ENCODE measurements at regions not wholly inside any gene's neighbourhood (a gene's known extent, or its start where the extent isn't known, plus 50 kb on each side); places are given as distances from the start of the nearest gene placed in this dataset.

- no peak for DNase-seq (ENCODE audit: low read depth in 2 of 2)
These were observed 86.4 kb upstream of the C1QTNF9B start for GRCh38 chr13:23983671-23984070.

GRCh38 chr13:23984546-23984945 is 87.2 kb upstream of the C1QTNF9B start:
- no peak for DNase-seq (ENCODE audit: low read depth in 2 of 2)

- DNase-seq (ENCODE audit: low read depth in 2 of 2) = no peak
These were observed 87.8 kb upstream of the C1QTNF9B start for GRCh38 chr13:23985060-23985459.

- DNase-seq (ENCODE audit: low read depth in 2 of 2) = no peak
These were observed 88.5 kb upstream of the C1QTNF9B start for GRCh38 chr13:23985839-23986238.

GRCh38 chr13:23986619-23987018 is 89.3 kb upstream of the C1QTNF9B start:
- no peak for DNase-seq (ENCODE audit: low read depth in 2 of 2)

DNA sequence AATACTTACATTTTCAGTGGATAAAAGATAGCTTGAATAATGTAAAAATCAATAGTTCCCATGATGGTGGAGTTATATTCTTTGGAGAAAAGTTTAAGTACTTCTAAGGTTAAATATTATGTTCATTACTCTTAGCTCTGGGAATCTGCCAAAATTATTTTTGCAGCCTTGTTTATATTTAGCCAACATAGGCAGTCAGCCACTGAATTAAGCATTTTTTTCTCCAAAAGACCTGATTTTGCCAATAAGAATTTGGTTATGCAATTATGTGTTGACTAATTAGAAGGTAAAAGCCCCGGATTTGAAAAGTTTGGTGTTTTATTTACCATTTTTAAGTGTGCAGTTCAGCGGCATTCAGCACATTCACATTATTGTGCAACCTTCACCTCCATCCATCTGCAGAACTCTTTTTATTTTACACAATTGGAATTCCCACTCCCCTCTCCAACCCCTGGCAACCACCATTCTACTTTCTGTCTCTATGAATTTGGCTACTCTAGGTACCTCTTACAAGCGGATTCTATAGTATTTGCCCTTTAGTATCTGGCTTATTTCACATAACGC is 90.1 kb upstream of the C1QTNF9B start:
- DNase-seq (ENCODE audit: low read depth in 2 of 2) = no peak

DNA sequence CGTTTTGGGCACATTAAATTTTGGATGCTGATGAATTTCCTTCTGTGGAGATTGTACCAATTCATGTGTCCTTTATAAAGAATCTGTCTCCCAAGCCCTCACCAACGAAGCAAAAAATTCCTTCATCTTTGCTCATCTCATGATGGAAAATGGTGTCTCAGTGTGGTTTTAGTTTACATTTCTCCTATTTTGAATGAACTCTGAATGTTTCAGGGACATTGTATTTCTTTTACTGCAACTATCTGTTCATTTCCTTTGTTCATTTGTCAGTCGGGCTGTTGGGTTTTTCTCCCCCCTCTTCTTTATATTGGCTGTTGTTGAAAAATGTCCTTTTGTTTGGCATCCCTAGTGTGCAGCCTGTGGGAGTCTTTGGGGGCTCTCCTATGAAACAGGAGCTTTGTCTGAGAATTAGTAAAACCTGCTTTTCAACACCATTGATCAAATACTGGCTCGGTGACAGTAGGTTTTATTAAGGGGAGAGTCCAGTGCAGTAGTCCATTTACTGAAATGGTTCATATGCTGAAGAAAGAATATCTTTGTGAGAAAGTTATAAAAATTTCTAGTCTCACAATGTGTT is 91.3 kb upstream of the C1QTNF9B start:
- no peak for DNase-seq (ENCODE audit: low read depth in 2 of 2)

- DNase-seq (ENCODE audit: low read depth in 2 of 2) = no peak
These were observed 93.2 kb upstream of the C1QTNF9B start for GRCh38 chr13:23990455-23990854.

DNA sequence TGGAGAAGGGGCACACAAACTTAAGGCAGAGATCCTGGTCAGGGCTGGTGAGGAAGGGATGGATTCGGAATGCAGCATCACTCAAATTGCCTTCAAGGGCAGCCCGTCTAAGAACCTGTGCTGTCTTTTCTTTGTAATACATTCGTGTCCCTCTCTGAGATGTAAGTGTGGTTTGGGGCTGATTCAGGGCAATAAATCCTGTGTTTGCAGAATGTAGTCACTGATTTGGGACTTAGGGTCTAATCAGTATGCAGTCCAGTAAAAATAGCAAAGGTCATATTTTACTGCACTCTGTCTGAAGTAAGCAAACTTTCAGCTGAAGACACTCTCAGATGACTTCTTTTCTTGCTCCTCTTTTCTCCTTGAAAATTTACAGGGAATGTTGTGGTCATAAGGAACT is 93.8 kb upstream of the C1QTNF9B start:
- DNase-seq (ENCODE audit: low read depth in 2 of 2) = no peak

- no peak for DNase-seq (ENCODE audit: low read depth in 2 of 2)
These were observed 95.7 kb upstream of the C1QTNF9B start for GRCh38 chr13:23992781-23993679.

DNA sequence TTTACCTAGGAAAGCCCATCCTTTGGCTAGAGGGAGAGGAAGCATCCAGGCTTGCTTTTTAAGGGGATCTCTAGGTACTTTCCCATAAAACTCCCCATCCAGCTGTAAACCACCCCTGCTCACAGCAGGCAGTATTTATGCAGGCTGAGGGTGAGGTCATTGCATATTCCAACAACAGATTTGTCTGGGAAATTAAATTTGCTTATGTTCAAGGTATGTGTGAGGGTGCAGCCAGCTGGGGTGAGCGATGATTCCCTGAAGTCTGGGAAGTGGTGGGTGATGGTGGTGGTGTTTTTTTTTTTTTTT is 96.3 kb upstream of the C1QTNF9B start:
- no peak for DNase-seq (ENCODE audit: low read depth in 2 of 2)

DNA sequence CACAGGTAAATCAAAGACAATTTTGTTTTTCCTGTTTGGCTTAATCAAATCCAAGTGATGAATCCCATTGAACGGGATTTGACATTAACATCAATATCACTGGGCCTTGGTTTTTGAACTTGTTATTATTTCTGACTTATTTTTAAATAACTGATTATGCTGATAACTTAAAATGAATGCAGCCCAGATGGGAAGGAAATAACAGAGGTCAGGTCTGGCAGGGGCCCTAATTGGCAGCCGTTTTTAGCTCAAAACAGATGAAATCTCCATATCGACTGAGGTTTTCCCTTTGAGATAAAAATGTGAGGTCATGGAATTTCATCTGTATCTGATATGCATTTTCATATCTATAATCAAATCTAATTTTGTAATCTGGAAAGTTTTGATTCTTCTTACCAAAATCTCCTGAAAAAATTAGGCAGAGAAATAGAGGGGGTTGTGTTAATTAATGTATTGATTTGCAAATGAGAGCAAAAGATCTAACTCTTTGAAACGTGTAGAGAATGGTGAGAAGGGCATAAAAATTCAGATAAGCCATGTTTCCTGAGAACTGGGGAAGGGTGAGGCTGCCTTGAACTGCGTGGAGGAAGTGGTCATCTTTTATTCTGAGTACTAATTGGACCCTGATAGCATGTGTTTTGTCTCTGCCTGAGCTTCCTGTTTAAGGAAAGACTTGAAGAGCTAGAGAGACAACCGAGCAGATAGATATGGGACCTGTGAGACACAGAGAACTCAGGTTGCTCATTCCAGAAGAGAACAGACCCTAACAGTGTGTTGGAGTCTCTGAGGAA is 98.2 kb upstream of the C1QTNF9B start:
- no peak for DNase-seq (ENCODE audit: low read depth in 2 of 2)

DNA sequence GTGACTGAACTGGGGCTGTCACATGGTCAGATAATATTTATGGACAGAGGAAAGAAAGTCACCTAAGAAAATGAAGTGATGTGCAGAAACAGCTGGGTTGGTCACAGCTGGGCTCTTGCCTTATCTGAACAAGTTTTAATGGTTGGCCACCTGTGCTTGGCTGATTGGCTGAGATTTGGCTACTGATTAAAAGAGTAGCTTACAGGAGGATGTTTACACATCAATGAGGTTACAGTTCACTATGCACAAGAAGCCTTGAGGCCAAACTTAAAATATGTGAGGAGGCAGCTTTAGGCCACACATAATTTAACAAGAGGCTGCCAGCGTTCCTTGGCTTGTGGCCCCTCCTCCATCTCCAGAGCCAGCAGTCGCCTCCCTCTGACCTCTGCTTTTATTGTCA is 99.2 kb upstream of the C1QTNF9B start:
- DNase-seq (ENCODE audit: low read depth in 2 of 2) = no peak

GRCh38 chr13:23999424-23999823 is 102.1 kb upstream of the C1QTNF9B start:
- DNase-seq (ENCODE audit: low read depth in 2 of 2) = no peak

- DNase-seq (ENCODE audit: low read depth in 2 of 2) = no peak
These were observed 105.0 kb upstream of the C1QTNF9B start for GRCh38 chr13:24002206-24002815.

DNA sequence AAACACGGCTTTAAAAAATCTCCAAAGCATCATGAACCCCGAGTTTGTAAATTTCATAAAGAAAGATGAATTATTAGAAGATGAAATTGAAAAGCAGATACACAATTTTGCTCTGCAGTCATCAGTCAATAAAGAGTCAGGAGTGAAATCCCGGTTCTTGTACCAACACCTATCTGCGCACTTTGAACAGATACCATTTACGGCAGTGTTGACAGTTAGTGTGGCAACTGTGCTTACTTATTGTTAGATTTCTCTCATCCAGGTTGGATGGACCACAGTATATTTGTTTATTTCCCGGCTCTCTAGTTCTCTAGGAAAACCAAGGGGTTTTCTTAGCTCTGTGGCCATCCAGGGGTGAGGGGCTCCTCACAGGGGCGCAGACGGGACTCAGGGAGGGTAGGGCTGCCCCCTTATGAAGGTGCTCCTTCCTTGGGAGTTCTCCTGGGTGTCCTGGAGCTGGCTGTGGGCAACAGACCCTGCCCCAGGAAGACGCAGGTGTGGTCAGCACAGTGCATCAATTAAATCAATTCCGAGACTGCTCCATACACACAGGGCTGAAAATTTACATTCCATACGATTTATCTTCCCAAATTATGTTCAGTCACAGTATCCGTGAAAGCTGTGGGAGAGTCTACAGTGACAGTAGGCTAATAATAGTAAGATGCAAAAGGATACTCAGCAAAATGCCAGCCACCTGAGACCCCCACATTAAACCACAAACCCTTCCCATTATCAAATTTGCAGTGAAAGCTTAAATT is 107.0 kb upstream of the C1QTNF9B start:
- DNase-seq (ENCODE audit: low read depth in 2 of 2) = no peak

- no peak for DNase-seq (ENCODE audit: low read depth in 2 of 2)
These were observed 107.7 kb upstream of the C1QTNF9B start for GRCh38 chr13:24004971-24005370.

DNA sequence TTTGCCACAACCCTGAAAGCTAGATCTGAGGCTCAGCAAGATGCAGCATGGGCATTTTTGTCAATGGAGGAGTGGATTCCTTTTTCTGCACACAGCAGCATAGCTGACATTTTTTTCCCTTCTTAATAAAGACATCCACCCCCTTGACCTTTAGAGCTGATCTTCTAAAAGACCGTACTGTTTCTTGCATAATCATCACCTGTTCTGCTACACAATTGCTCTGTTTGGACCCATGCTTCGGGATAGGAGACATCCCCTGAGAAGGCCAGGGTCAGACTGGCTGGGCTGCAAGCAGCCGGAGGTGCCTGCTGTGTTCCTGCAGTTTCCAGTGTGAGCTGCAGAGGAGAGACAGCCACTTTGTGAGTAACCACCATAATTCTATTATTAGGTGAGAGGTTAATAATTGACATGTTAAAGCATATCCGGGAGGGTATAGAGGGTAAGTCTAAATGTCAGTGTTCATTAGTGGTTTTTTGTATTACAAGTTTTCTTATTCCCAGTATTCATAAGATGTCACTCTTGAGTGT is 108.5 kb upstream of the C1QTNF9B start:
- no peak for DNase-seq (ENCODE audit: low read depth in 2 of 2)

DNA sequence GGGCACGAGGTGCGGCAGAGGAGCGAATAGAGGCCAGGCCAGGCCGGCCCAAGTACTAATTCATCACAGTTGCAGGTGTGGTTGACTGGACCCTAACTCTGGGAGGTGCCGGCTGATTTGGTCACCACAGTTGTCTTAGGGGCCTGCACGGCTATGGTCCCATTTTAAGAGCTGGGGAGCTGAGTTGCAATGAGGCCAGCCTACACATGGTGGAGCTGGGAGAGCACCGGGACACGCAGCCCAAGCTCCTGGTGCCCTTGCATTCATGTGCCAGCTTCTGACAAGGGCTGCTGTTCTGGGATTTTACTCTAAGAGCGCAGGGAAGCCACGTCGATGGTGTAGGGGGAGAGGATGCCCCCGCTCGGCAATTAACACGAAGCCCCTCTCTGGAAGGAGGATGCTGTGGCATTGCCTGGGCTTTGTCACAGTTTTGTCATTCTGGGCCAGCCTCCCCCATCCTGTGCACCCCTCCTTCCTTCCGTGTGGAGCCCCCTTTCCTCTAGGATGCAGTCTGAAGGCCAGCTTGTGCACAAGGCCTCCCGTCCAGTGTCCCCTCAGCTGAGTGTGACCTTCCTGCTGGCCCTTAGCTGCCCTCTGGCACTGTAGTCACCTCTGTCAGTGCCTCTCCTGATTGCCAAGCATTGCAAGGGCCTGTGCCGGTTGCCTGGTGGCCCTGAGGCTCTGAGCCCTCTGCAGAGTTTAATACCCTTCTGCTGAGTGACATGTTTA is 109.4 kb upstream of the C1QTNF9B start:
- DNase-seq (ENCODE audit: low read depth in 2 of 2) = no peak

GRCh38 chr13:24007979-24008620 is 110.8 kb upstream of the C1QTNF9B start:
- no peak for DNase-seq (ENCODE audit: low read depth in 2 of 2)

Measured in stimulated activated CD8-positive, alpha-beta memory T cell treated with anti-CD3 and anti-CD28 coated beads, Interleukin-15, amount 100 ng/mL, for 48 hours (primary cell).